Endothelial cell (in vitro differentiated cells): ENCODE measurements at regions not wholly inside any gene's neighbourhood (a gene's known extent, or its start where the extent isn't known, plus 50 kb on each side); places are given as distances from the start of the nearest gene placed in this dataset.

Source experiments
- DNase-seq: peaks from one replicate; pipeline ENCODE4 v3.0.0; 2021; ENCODE audit warnings: low spot score
- H3K27ac Mint-ChIP-seq: one replicate; pipeline ENCODE4 v1.8.0; 2021; ENCODE audit warnings: mixed read lengths, inconsistent platforms; ENCODE audit not compliant: unreplicated experiment
- H3K27me3 Mint-ChIP-seq: one replicate; pipeline ENCODE4 v1.8.0; 2021; ENCODE audit warnings: mild to moderate bottlenecking, moderate library complexity, mixed read lengths, inconsistent platforms; ENCODE audit not compliant: unreplicated experiment
- H3K36me3 Mint-ChIP-seq: one replicate; pipeline ENCODE4 v1.8.0; 2021; ENCODE audit warnings: mild to moderate bottlenecking, low read depth, mixed read lengths, inconsistent platforms; ENCODE audit not compliant: unreplicated experiment
- H3K4me1 Mint-ChIP-seq: one replicate; pipeline ENCODE4 v1.8.0; 2021; ENCODE audit warnings: mild to moderate bottlenecking, mixed read lengths, inconsistent platforms; ENCODE audit not compliant: unreplicated experiment
- H3K4me3 Mint-ChIP-seq: one replicate; pipeline ENCODE4 v1.8.0; 2021; ENCODE audit warnings: mild to moderate bottlenecking, mixed read lengths, inconsistent platforms; ENCODE audit not compliant: unreplicated experiment
- H3K9me3 Mint-ChIP-seq: one replicate; pipeline ENCODE4 v1.8.0; 2021; ENCODE audit warnings: mixed read lengths, inconsistent platforms; ENCODE audit not compliant: unreplicated experiment
- CTCF ChIP-seq: fragments of 200-600 bp; sonication (generic); IDR thresholded peaks from one replicate; pipeline ENCODE4 v1.5.0; 2021; ENCODE audit warnings: antibody characterized with exemption; ENCODE audit not compliant: unreplicated experiment

GRCh38 chr7:113289140-113289740, 170.9 kb upstream of the SMIM30 start:
- Mint-ChIP-seq H3K36me3 (no peaks in the 10 kb centered on the region), H3K9me3 (peaks cover 4% of the 10 kb centered on the region)
- no peak for DNase-seq

GRCh38 chr7:113285411-113285810, 167.1 kb upstream of the SMIM30 start:
- no peaks in the 10 kb centered on the region for H3K27me3 Mint-ChIP-seq
- no peaks in the 10 kb centered on the region for H3K4me1 Mint-ChIP-seq
- no peaks in the 10 kb centered on the region for H3K36me3 Mint-ChIP-seq
- no peaks in the 10 kb centered on the region for H3K9me3 Mint-ChIP-seq
- H3K4me3 Mint-ChIP-seq: no peak overlapping the region
- DNase-seq: no peak
- TF ChIP-seq CTCF: no peak
- no peak overlapping the region for H3K27ac Mint-ChIP-seq

More at GRCh38 chr7:113289140-113289740, 170.9 kb upstream of the SMIM30 start:
- TF ChIP-seq CTCF: no peak
- no peaks in the 10 kb centered on the region for H3K4me1 Mint-ChIP-seq
- H3K4me3 Mint-ChIP-seq: no peak overlapping the region
- no peaks in the 10 kb centered on the region for H3K27me3 Mint-ChIP-seq
- no peak overlapping the region for H3K27ac Mint-ChIP-seq

- Mint-ChIP-seq H3K9me3 (no peaks in the 10 kb centered on the region), H3K27me3 (no peaks in the 10 kb centered on the region), H3K27ac (no peak overlapping the region), H3K36me3 (no peaks in the 10 kb centered on the region), H3K4me3 (no peak overlapping the region), H3K4me1 (no peaks in the 10 kb centered on the region)
- DNase-seq: no peak
- TF ChIP-seq CTCF: no peak
Observed at GRCh38 chr7:113283861-113284260, 165.5 kb upstream of the SMIM30 start.

- Mint-ChIP-seq H3K4me1 (no peaks in the 10 kb centered on the region), H3K9me3 (no peaks in the 10 kb centered on the region), H3K27ac (no peak overlapping the region), H3K4me3 (no peak overlapping the region), H3K36me3 (no peaks in the 10 kb centered on the region), H3K27me3 (no peaks in the 10 kb centered on the region)
- no peak for DNase-seq
- TF ChIP-seq CTCF: no peak
Observed at GRCh38 chr7:113282875-113283274, 164.5 kb upstream of the SMIM30 start.

GRCh38 chr7:113281223-113281622, 162.9 kb upstream of the SMIM30 start:
- no peaks in the 10 kb centered on the region for H3K4me1 Mint-ChIP-seq
- no peaks in the 10 kb centered on the region for H3K36me3 Mint-ChIP-seq
- H3K4me3 Mint-ChIP-seq: no peak overlapping the region
- no peaks in the 10 kb centered on the region for H3K9me3 Mint-ChIP-seq
- no peak for TF ChIP-seq CTCF
- H3K27me3 Mint-ChIP-seq: no peaks in the 10 kb centered on the region
- no peak overlapping the region for H3K27ac Mint-ChIP-seq
- DNase-seq: no peak
